ENCODE measurements at regions not wholly inside any gene's neighbourhood (a gene's known extent, or its start where the extent isn't known, plus 50 kb on each side); places are given as distances from the start of the nearest gene placed in this dataset.

DNA sequence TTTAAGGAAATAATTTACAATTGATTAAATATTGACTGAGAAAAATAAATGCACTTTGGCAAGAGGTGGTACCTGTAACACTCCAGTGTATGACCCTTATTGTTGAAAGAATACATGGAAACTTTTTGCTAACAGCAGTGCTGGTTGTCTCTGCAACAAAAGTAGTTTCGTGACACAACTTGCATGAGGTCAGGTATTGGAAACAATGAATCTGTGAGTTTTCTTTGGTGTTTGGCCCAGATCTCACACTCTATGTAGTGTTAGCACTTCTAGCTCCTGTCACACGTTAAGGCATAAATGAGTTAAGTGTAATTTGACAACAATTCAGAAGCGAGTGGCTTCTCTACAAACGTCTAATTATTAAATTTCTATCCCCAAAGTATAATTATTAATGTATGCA, 137.7 kb upstream of the MDFIC start:
- H3K4me2 ChIP-seq = no peak overlapping the region
- intact Hi-C loops (cut with micrococcal nuclease; ENCODE audit: unreplicated experiment) = no loop called here
- H3K9me2 ChIP-seq (ENCODE audit: insufficient read depth) = no peaks in the 10 kb centered on the region
- H3K9me3 ChIP-seq (ENCODE audit: insufficient read depth, low read depth) = no peaks in the 10 kb centered on the region
- no peak overlapping the region for H2AFZ ChIP-seq
- no peaks in the 10 kb centered on the region for H3K27me3 ChIP-seq (ENCODE audit: insufficient read depth, low read depth)
- H3F3A ChIP-seq (ENCODE audit: insufficient read depth, low read depth) = no peaks in the 10 kb centered on the region
- POLR2A ChIA-PET (ENCODE audit: unreplicated experiment) = no interaction called here
- CTCF ChIA-PET = no interaction called here
- H3K36me3 ChIP-seq (ENCODE audit: low read depth) = no peaks in the 10 kb centered on the region
- DNase-seq = no peak
- H3K4me1 ChIP-seq (replicated peaks; ENCODE audit: insufficient read depth) = no peaks in the 10 kb centered on the region
- no peaks in the 10 kb centered on the region for H3K79me2 ChIP-seq (ENCODE audit: low read depth)
- H4K20me1 ChIP-seq (ENCODE audit: insufficient read depth) = no peaks in the 10 kb centered on the region
- H3K4me3 ChIP-seq = no peak overlapping the region
- no peak for TF ChIP-seq CTCF (conservative IDR thresholded peaks at IDR 0.05)
- no peak for TF ChIP-seq EZH2 (IDR thresholded peaks at IDR 0.05; ENCODE audit: low read depth)
- H3K27ac ChIP-seq = no peak overlapping the region
- no TSS peak for BruUV-seq (replicated peaks)

DNA sequence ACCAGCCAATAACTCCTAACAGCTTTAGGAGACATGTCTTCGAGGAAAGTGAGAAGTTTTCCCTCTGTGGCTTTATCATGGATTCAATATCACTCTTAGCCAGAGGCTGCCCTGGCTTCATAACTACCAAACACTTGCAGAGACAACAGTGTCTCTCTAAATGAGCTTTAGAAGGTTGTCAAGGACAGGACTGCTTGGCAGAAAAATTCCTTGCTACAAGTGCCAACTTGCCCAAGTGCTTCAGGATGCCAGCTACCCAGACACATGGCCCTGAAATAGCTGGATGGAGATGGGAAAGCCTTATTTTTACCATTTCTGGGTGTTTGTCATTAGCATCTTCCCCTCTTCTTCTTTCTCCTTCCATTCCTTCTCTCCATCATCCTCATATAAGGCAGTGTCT, 137.1 kb upstream of the MDFIC start:
- Histone ChIP-seq H3K79me2 (ENCODE audit: low read depth) (no peaks in the 10 kb centered on the region), H3K9me3 (ENCODE audit: insufficient read depth, low read depth) (no peaks in the 10 kb centered on the region), H3K27ac (no peak overlapping the region), H3K27me3 (ENCODE audit: insufficient read depth, low read depth) (no peaks in the 10 kb centered on the region), H3K36me3 (ENCODE audit: low read depth) (no peaks in the 10 kb centered on the region), H3K4me1 (replicated peaks; ENCODE audit: insufficient read depth) (no peaks in the 10 kb centered on the region), H3F3A (ENCODE audit: insufficient read depth, low read depth) (no peaks in the 10 kb centered on the region), H4K20me1 (ENCODE audit: insufficient read depth) (no peaks in the 10 kb centered on the region), H2AFZ (no peak overlapping the region), H3K4me3 (no peak overlapping the region), H3K4me2 (no peak overlapping the region), H3K9me2 (ENCODE audit: insufficient read depth) (no peaks in the 10 kb centered on the region)
- no peak for DNase-seq
- ChIA-PET CTCF (no interaction called here), POLR2A (ENCODE audit: unreplicated experiment) (no interaction called here)
- BruUV-seq (replicated peaks) = no TSS peak
- intact Hi-C loops (cut with micrococcal nuclease; ENCODE audit: unreplicated experiment) = no loop called here
- TF ChIP-seq EZH2 (IDR thresholded peaks at IDR 0.05; ENCODE audit: low read depth) (no peak), CTCF (conservative IDR thresholded peaks at IDR 0.05) (no peak)

GRCh38 chr7:114785496-114785895, 136.4 kb upstream of the MDFIC start:
- intact Hi-C loops (cut with micrococcal nuclease; ENCODE audit: unreplicated experiment) = no loop called here
- no peaks in the 10 kb centered on the region for H3K9me3 ChIP-seq (ENCODE audit: insufficient read depth, low read depth)
- H3F3A ChIP-seq (ENCODE audit: insufficient read depth, low read depth) = no peaks in the 10 kb centered on the region
- H3K4me1 ChIP-seq (replicated peaks; ENCODE audit: insufficient read depth) = no peaks in the 10 kb centered on the region
- H2AFZ ChIP-seq = no peak overlapping the region
- no peak overlapping the region for H3K4me2 ChIP-seq
- POLR2A ChIA-PET (ENCODE audit: unreplicated experiment) = no interaction called here
- H3K4me3 ChIP-seq = no peak overlapping the region
- BruUV-seq (replicated peaks) = no TSS peak
- H3K9me2 ChIP-seq (ENCODE audit: insufficient read depth) = no peaks in the 10 kb centered on the region
- H3K36me3 ChIP-seq (ENCODE audit: low read depth) = no peaks in the 10 kb centered on the region
- no peak overlapping the region for H3K27ac ChIP-seq
- no peaks in the 10 kb centered on the region for H3K79me2 ChIP-seq (ENCODE audit: low read depth)
- TF ChIP-seq EZH2 (IDR thresholded peaks at IDR 0.05; ENCODE audit: low read depth) = no peak
- no peak for TF ChIP-seq CTCF (conservative IDR thresholded peaks at IDR 0.05)
- no peak for DNase-seq
- CTCF ChIA-PET = no interaction called here
- H3K27me3 ChIP-seq (ENCODE audit: insufficient read depth, low read depth) = no peaks in the 10 kb centered on the region
- H4K20me1 ChIP-seq (ENCODE audit: insufficient read depth) = no peaks in the 10 kb centered on the region

All from PC-9 (cell line).